ENCODE measurements at regions not wholly inside any gene's neighbourhood (a gene's known extent, or its start where the extent isn't known, plus 50 kb on each side); places are given as distances from the start of the nearest gene placed in this dataset.

- Histone ChIP-seq H2AFZ (ENCODE audit: low read depth, low read length) (no peak overlapping the region), H3K9ac (ENCODE audit: low read length) (no peak overlapping the region), H3K4me3 (ENCODE audit: low read length) (no peak overlapping the region), H3K4me2 (ENCODE audit: low read length) (no peak overlapping the region), H4K20me1 (ENCODE audit: insufficient read depth, low read length) (no peaks in the 10 kb centered on the region), H3K9me3 (ENCODE audit: insufficient read depth, low read length) (no peaks in the 10 kb centered on the region), H3K36me3 (replicated peaks; ENCODE audit: low read depth, low read length) (no peaks in the 10 kb centered on the region), H3K27ac (ENCODE audit: low read length) (no peak overlapping the region), H3K27me3 (ENCODE audit: low read depth, low read length) (no peaks in the 10 kb centered on the region; the same call in 1 of the 2 replicates), H3K79me2 (ENCODE audit: low read length) (no peaks in the 10 kb centered on the region), H3K4me1 (ENCODE audit: low read length) (no peaks in the 10 kb centered on the region)
- TF ChIP-seq CTCF (IDR thresholded peaks at IDR 0.05; ENCODE audit: low read depth, low read length) (no peak), EZH2phosphoT487 (IDR thresholded peaks at IDR 0.05; ENCODE audit: low read depth) (no peak)
Measured at GRCh38 chr16:87234601-87235000, 82.6 kb downstream of the C16orf95 start.

GRCh38 chr16:87235810-87236515, 81.2 kb downstream of the C16orf95 start:
- H3K79me2 ChIP-seq (ENCODE audit: low read length), result no peaks in the 10 kb centered on the region
- no peak overlapping the region for H3K4me2 ChIP-seq (ENCODE audit: low read length)
- no peaks in the 10 kb centered on the region for H4K20me1 ChIP-seq (ENCODE audit: insufficient read depth, low read length)
- no peak overlapping the region for H3K9ac ChIP-seq (ENCODE audit: low read length)
- H3K36me3 ChIP-seq (replicated peaks; ENCODE audit: low read depth, low read length), result no peaks in the 10 kb centered on the region
- H3K27me3 ChIP-seq (ENCODE audit: low read depth, low read length), result no peaks in the 10 kb centered on the region
- H3K27ac ChIP-seq (ENCODE audit: low read length), result no peak overlapping the region
- H3K4me1 ChIP-seq (ENCODE audit: low read length), result no peaks in the 10 kb centered on the region
- H2AFZ ChIP-seq (ENCODE audit: low read depth, low read length), result no peak overlapping the region
- TF ChIP-seq CTCF (IDR thresholded peaks at IDR 0.05; ENCODE audit: low read depth, low read length) (no peak), EZH2phosphoT487 (IDR thresholded peaks at IDR 0.05; ENCODE audit: low read depth) (no peak)
- no peak overlapping the region for H3K4me3 ChIP-seq (ENCODE audit: low read length)
- no peaks in the 10 kb centered on the region for H3K9me3 ChIP-seq (ENCODE audit: insufficient read depth, low read length)

- Histone ChIP-seq H3K4me3 (ENCODE audit: low read length) (no peak overlapping the region), H4K20me1 (ENCODE audit: insufficient read depth, low read length) (no peaks in the 10 kb centered on the region), H3K27ac (ENCODE audit: low read length) (no peak overlapping the region), H3K79me2 (ENCODE audit: low read length) (no peaks in the 10 kb centered on the region), H2AFZ (ENCODE audit: low read depth, low read length) (no peak overlapping the region), H3K36me3 (replicated peaks; ENCODE audit: low read depth, low read length) (no peaks in the 10 kb centered on the region), H3K27me3 (ENCODE audit: low read depth, low read length) (no peaks in the 10 kb centered on the region), H3K4me2 (ENCODE audit: low read length) (no peak overlapping the region), H3K9me3 (ENCODE audit: insufficient read depth, low read length) (no peaks in the 10 kb centered on the region), H3K9ac (ENCODE audit: low read length) (no peak overlapping the region), H3K4me1 (ENCODE audit: low read length) (no peaks in the 10 kb centered on the region)
- TF ChIP-seq EZH2phosphoT487 (IDR thresholded peaks at IDR 0.05; ENCODE audit: low read depth) (no peak), CTCF (IDR thresholded peaks at IDR 0.05; ENCODE audit: low read depth, low read length) (no peak)
Measured at GRCh38 chr16:87236516-87237115, 80.6 kb downstream of the C16orf95 start.

- Histone ChIP-seq H2AFZ (ENCODE audit: low read depth, low read length) (no peak overlapping the region), H3K9ac (ENCODE audit: low read length) (no peak overlapping the region), H3K27ac (ENCODE audit: low read length) (no peak overlapping the region), H3K36me3 (replicated peaks; ENCODE audit: low read depth, low read length) (no peaks in the 10 kb centered on the region), H3K4me3 (ENCODE audit: low read length) (no peak overlapping the region), H3K9me3 (ENCODE audit: insufficient read depth, low read length) (no peaks in the 10 kb centered on the region), H3K79me2 (ENCODE audit: low read length) (no peaks in the 10 kb centered on the region), H4K20me1 (ENCODE audit: insufficient read depth, low read length) (no peaks in the 10 kb centered on the region), H3K4me2 (ENCODE audit: low read length) (no peak overlapping the region), H3K27me3 (ENCODE audit: low read depth, low read length) (no peaks in the 10 kb centered on the region), H3K4me1 (ENCODE audit: low read length) (no peaks in the 10 kb centered on the region)
- TF ChIP-seq CTCF (IDR thresholded peaks at IDR 0.05; ENCODE audit: low read depth, low read length) (no peak), EZH2phosphoT487 (IDR thresholded peaks at IDR 0.05; ENCODE audit: low read depth) (no peak)
Measured at GRCh38 chr16:87238361-87238715, 78.9 kb downstream of the C16orf95 start.
